GM18873 (cell line): ENCODE measurements at regions not wholly inside any gene's neighbourhood (a gene's known extent, or its start where the extent isn't known, plus 50 kb on each side); places are given as distances from the start of the nearest gene placed in this dataset.

ENCODE experiments used
- ATAC-seq: cut with Tn5 transposase; IDR thresholded peaks from one replicate; pipeline ENCODE4 v1.9.1; 2021; ENCODE audit warnings: mild to moderate bottlenecking, moderate library complexity, moderate number of reproducible peaks; ENCODE audit not compliant: unreplicated experiment, low FRiP score

- no peak for ATAC-seq
Measured at GRCh38 chr13:21757763-21758162, 86.9 kb downstream of the FGF9 start.

GRCh38 chr13:21758441-21758840 lies 87.6 kb downstream of the FGF9 start:
- ATAC-seq = no peak

GRCh38 chr13:21759463-21759862 lies 88.6 kb downstream of the FGF9 start:
- no peak for ATAC-seq

- no peak for ATAC-seq
Measured at GRCh38 chr13:21759911-21760310, 89.0 kb downstream of the FGF9 start.

GRCh38 chr13:21761770-21762169 lies 90.9 kb downstream of the FGF9 start:
- ATAC-seq = no peak

GRCh38 chr13:21762512-21762911 lies 91.6 kb downstream of the FGF9 start:
- no peak for ATAC-seq

GRCh38 chr13:21767032-21767431 lies 96.2 kb downstream of the FGF9 start:
- ATAC-seq = no peak

- no peak for ATAC-seq
Measured at GRCh38 chr13:21771075-21771474, 100.2 kb downstream of the FGF9 start.

GRCh38 chr13:21777166-21777565 lies 106.3 kb downstream of the FGF9 start:
- no peak for ATAC-seq

- ATAC-seq = no peak
Measured at GRCh38 chr13:21777813-21778212, 106.9 kb downstream of the FGF9 start.

GRCh38 chr13:21782736-21783135 lies 111.9 kb downstream of the FGF9 start:
- no peak for ATAC-seq

GRCh38 chr13:21785990-21786389 lies 115.1 kb downstream of the FGF9 start:
- ATAC-seq = no peak

- no peak for ATAC-seq
Measured at GRCh38 chr13:21796066-21796465, 125.2 kb downstream of the FGF9 start.

GRCh38 chr13:21796775-21797514 lies 126.1 kb downstream of the FGF9 start:
- ATAC-seq = no peak

- ATAC-seq = no peak
Measured at GRCh38 chr13:21797736-21798135, 126.9 kb downstream of the FGF9 start.

- no peak for ATAC-seq
Measured at GRCh38 chr13:21798181-21798580, 127.3 kb downstream of the FGF9 start.

- ATAC-seq = no peak
Measured at GRCh38 chr13:21799671-21800070, 128.8 kb downstream of the FGF9 start.

GRCh38 chr13:21800837-21801616 lies 130.2 kb downstream of the FGF9 start:
- ATAC-seq = no peak

GRCh38 chr13:21805733-21806132 lies 134.9 kb downstream of the FGF9 start:
- ATAC-seq = no peak

GRCh38 chr13:21812192-21812626 lies 141.3 kb downstream of the FGF9 start:
- ATAC-seq = no peak

GRCh38 chr13:21813110-21813509 lies 142.2 kb downstream of the FGF9 start:
- ATAC-seq = no peak

GRCh38 chr13:21813844-21814243 lies 143.0 kb downstream of the FGF9 start:
- ATAC-seq = no peak
